Spleen (tissue), 7 donors: ENCODE measurements at regions not wholly inside any gene's neighbourhood (a gene's known extent, or its start where the extent isn't known, plus 50 kb on each side); places are given as distances from the start of the nearest gene placed in this dataset.

ENCODE experiments used
- CTCF ChIP-seq, 11 experiments: fragments of 200-600 bp in 7 of 11; fragments of 450-650 bp in 4 of 11; sonication (generic) in 4 of 11; IDR thresholded peaks in 8 of 11; conservative IDR thresholded peaks in 3 of 11; 1 replicate in 7 of 11; 2 replicates in 4 of 11; pipeline versions ENCODE4 v1.4.0 to v1.8.0; 2016 to 2021; ENCODE audit warnings: antibody characterized with exemption in 11 of 11, inconsistent platforms in 4 of 11, mild to moderate bottlenecking in 1 of 11
- POLR2A ChIP-seq, 3 donors: fragments of 450-650 bp; IDR thresholded peaks; one replicate each; pipeline ENCODE4 v1.5.1; 2017; ENCODE audit warnings: antibody characterized with exemption in 3 of 3, mild to moderate bottlenecking in 1 of 3
- donor health status: DM: no; HTN: no; CAD: no; lungs with moderate emphysema.
- donor health status: DM: no; HTN: no; CAD: no.
- donor health status: DM: no; HTN: no; CAD: no.

GRCh38 chr9:108184941-108185340, 670.8 kb downstream of the ACTL7B start:
- TF ChIP-seq CTCF (IDR thresholded peaks at IDR 0.05 in 8 of 11, conservative IDR thresholded peaks at IDR 0.05 in 3 of 11), result no peak
- TF ChIP-seq POLR2A (IDR thresholded peaks at IDR 0.05), result no peak
